GM12875 (cell line): ENCODE measurements at regions not wholly inside any gene's neighbourhood (a gene's known extent, or its start where the extent isn't known, plus 50 kb on each side); places are given as distances from the start of the nearest gene placed in this dataset.

Experiments used
- H3K4me3 ChIP-seq: one replicate; pipeline ENCODE4 v1.5.1; 2011; ENCODE audit warnings: low read depth, low read length, control low read depth
- CTCF ChIP-seq: IDR thresholded peaks from 2 replicates; pipeline ENCODE4 v1.5.1; 2011; ENCODE audit warnings: low read depth, mild to moderate bottlenecking, control low read depth, inconsistent platforms, low read length, moderate library complexity, borderline replicate concordance; ENCODE audit not compliant: insufficient read depth

- TF ChIP-seq CTCF, result no peak
- H3K4me3 ChIP-seq, result no peak overlapping the region
Observed at GRCh38 chr15:98127586-98127985, 167.1 kb downstream of the ARRDC4 start.

- TF ChIP-seq CTCF, result no peak
- H3K4me3 ChIP-seq, result no peak overlapping the region
Observed at GRCh38 chr15:98131924-98132323, 171.4 kb downstream of the ARRDC4 start.

- no peak for TF ChIP-seq CTCF
- H3K4me3 ChIP-seq, result no peak overlapping the region
Observed at GRCh38 chr15:98134905-98135304, 174.4 kb downstream of the ARRDC4 start.

GRCh38 chr15:98138910-98139309 is 178.4 kb downstream of the ARRDC4 start:
- TF ChIP-seq CTCF, result no peak
- no peak overlapping the region for H3K4me3 ChIP-seq

- TF ChIP-seq CTCF, result no peak
- H3K4me3 ChIP-seq, result no peak overlapping the region
Observed at GRCh38 chr15:98139337-98139736, 178.8 kb downstream of the ARRDC4 start.

DNA sequence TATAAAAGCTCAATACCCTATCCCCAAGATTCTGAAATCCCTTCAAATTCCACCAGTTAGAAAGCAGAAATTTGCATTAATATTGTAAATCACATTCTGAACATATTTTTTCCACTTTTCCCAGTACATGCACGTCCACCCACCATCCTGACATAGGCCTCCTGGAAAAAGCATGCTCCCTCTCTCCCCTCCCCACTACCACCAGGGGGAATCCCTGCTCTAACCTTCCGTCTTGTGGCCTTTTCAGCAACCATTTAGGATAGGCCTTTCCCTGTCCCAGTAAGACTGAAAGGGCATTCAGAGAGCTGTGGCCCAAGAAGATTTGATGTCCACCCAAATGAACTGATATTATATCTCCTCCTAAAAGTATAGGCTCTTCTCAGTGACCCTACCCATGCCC is 182.1 kb downstream of the ARRDC4 start:
- H3K4me3 ChIP-seq, result no peak overlapping the region
- TF ChIP-seq CTCF, result no peak

- TF ChIP-seq CTCF, result no peak
- no peak overlapping the region for H3K4me3 ChIP-seq
Observed at GRCh38 chr15:98143116-98143515, 182.6 kb downstream of the ARRDC4 start.
